NCI-H1105 (cell line): ENCODE measurements at regions not wholly inside any gene's neighbourhood (a gene's known extent, or its start where the extent isn't known, plus 50 kb on each side); places are given as distances from the start of the nearest gene placed in this dataset.
"Not testable (repeated sequence)": the region's sequence is repeated elsewhere in the genome, so short reads cannot be mapped to it uniquely, and the experiment has no call there.

Experiments used
- DNase-seq: peaks from one replicate; lab custom pipeline; 2025; lab: John Stamatoyannopoulos, UW

DNA sequence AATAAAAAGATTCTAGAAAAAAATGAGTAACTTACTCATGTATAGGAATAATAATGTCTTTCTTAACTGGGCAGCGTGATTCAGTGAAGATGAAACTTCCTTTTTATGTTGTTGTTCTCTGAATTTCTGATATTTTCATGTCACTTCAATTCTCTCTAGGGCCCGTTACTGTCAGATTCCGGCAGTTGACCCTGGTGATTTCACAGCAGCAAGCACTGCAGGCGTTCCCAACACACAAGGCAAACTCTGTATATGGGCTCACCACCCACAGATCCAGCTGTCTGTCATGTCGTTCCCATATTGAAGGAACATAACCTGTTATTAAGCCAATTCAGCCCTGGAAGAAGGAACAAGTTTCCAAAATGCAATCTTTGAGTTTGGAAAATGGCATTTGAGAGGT is 288.3 kb upstream of the GALNTL6 start:
- no peak for DNase-seq

DNA sequence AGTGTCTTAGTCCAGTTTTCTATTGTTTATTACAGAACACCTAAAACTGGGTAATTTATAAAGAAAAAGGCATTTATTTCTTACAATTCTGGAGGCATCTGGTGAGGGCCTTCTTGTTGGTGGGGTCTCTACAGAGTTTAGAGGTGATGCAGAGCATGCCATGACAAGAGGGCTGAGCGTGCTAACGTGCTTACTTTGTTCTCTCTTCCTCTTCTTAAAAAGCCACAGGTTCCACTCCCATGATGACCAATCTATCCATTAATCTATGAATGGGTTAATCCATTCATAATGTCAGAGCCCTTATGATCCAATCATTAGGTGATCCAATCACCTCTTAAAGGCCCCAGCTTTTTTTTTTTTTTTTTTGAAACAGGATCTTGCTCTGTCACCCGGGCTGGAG is 291.5 kb upstream of the GALNTL6 start:
- DNase-seq = no peak

DNA sequence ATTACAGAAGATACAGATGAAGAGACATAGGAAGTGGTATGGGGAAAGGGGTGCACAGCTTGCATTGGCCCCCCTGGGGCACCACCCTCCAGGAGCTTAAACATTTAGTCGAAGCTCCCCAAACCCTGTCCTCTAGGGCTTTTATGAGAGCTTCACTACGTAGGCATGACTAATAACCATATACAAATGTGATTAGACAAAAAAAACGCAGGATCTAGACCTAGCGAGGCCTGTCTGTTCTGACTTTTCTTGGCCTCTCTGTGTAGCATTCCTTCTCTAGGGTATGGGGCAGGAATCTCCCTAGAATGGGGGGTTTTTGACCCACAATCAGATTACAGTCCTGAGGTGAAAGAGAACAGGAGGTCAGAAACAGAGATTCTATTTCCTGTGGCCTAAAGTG is 293.7 kb upstream of the GALNTL6 start:
- DNase-seq = no peak

DNA sequence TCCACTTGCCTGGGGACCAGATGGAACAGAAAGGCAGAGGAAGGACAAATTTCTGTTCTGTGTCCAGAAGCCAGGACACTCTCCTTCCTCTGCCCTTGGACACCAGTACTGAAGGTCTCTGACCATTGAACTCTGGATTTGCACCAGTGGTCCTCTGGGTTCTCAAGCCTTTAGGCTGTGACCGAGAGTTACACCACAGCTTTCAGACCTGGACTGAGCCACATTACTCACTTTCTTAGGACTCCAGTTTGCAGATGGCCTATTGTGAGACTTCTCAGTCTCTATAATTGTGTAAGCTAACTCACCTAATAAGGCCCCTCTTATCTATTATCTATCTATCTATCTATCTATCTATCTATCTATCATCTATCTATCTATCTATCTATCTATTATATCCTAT is 295.3 kb upstream of the GALNTL6 start:
- DNase-seq = no peak

DNA sequence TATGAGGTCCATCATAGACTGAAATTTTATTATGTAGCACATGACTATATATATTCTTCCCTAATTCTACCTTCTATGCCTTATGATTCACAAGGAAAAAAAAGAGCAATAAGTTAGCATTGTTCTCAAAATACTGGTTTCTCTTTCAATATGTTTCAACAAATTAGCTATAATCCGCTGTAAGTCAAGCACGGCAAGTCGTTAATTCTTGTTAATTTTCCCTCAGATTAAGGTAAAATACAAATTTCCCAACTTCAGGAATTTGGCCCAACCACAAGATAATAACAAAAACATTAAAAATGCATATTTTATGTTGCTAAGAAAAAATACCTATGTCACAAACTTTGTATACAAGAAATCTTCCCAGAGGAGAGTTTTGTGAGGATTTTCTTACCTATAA is 296.5 kb upstream of the GALNTL6 start:
- no peak for DNase-seq

DNA sequence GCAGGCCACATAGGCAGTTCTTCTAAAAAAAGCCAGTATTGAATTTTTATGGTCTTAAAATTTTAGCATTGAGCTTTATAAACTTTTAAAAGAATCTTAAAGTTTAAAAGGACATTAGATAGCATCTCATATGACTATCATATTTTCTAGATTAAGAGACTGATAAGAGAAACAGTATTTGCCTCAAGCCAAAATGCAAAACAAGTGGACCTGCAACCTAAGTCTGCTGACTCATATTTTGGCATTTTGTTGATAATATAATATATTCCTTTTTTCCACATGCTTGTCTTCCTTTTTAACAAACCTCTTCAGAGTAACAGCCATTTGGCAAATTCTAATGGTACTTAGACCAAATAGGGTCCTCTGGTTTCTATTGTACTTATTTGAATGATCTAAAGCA is 328.5 kb upstream of the GALNTL6 start:
- DNase-seq = no peak

DNA sequence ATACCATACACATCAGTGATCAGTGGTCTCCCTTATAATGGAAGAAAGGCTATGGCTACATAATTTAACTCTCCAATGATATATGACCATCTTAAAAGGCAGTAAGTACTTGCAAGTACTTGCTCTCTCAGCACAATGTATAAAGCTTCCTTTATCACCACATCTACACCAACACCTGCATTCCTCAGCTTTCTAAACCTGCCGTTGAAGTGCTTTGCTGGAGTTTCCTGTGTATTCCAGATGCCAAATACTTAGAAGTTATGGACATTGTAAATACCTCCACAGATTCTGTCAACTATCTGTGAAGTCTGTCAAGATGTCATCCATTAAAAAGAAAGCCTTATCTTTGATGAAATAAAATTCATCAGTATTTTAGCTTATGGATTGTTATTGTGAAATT is 335.0 kb upstream of the GALNTL6 start:
- no peak for DNase-seq

DNA sequence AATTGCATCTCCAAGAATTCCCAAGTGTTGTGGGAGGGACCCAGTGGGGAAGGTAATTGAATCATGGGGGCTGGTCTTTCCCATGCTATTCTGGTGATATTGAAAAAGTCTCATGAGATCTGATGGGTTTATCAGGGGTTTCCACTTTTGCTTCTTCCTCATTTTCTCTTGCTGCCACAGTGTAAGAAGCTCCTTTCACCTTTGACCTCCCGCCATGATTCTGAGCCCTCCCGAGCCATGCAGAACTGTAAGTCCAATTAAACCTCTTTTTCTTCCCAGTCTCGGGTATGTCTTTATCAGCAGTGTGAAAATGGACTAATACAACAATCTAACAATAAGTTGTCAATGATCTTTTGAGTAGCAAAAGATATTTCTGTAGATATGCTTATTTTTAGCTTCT is 338.1 kb upstream of the GALNTL6 start:
- DNase-seq = not testable (repeated sequence)

DNA sequence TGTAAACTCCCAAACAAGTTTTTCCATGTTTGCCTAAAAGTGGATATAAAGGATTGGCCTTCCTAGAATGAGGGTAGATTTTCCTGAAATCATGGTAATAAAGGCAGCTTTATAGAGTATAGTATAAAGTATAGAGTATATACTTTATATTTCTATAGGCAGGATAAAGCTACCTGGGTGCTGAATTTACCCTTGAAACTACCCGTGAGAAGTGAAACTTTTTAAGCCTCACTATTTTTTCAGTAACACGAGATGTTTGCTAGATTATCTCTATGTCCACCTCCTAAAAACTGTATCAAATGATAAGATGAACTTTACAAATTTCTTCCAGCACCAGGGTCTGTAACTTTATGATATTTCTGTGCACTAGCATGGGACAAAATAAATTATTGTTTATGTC is 340.0 kb upstream of the GALNTL6 start:
- no peak for DNase-seq

DNA sequence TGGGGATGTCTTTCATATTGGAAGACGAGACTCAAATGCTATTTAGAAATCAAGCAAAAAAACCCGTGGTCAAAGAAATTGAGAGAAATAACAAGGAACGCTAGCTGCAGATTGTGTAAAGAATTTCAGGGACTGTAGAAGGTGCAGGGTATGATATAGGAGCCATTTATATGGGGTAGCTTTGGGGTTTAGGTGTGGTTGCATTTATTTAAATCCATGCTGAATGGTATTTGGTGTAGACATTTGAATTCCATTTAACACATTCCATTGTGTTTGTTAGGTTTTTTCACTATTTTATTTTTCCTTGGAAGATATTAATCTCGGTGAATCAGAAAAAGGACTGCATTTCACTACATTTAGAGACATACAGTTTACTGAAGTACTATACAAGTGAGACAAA is 341.0 kb upstream of the GALNTL6 start:
- no peak for DNase-seq

DNA sequence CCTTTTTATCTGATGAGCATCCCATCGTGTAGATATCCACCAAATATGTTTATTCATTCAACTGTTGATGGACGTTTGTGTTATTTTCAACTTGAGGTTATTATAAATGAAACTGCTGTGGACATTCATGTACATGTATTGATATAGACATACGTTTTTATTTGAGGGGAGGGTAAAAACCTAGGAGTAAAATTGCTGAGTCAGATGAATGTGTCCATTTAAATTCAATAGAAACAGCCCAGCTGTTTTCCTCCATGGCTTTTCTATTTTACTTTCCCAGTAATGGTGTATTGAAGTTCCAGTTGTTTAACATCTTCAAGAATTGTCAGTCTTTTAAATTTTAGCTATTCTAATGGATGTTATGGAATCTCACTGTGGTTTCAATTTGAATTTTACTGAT is 348.7 kb upstream of the GALNTL6 start:
- no peak for DNase-seq

DNA sequence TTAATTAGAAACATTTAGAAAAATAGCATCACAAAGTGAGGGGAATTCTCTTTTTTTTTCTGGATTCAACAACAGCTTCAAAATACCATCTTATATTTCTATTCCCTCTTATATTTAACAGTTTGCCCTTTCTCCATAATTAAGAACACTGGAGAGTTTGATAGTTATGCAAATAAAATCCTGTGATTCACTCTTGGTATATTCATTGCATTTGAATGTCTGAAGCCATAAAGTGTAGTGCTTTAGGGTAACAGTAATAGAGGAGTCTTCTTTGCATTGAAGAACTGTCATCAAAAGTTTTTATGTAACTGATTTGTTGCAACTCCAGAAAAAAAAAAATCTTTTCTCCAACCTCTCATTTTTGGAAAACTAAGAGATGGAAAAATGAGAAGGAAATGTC is 352.0 kb upstream of the GALNTL6 start:
- no peak for DNase-seq

DNA sequence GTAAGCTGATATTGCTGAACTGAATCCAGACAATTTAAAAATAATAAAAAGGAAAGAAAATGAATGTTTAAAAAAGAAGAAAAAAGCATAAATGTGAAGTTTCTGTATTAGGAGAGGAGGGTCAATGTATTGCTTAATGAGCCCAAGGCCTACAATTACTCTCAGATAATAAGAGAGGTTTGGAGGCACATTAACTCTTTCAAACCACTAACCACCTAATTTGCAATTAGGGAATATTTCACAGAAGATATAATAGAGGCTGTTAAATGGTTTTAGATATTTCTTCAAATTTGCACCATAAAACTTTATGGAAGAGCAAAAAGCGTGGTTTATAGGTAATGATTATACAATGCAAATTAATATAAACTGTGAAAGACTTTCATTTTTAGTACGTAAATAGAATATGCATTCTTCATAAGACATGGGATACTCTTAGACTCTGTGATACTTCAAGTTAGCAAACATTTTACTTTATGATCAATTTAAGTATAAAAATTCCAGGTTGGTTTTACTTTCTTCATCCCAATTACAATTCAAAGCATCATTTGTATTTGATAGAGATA is 364.2 kb upstream of the GALNTL6 start:
- DNase-seq = no peak

DNA sequence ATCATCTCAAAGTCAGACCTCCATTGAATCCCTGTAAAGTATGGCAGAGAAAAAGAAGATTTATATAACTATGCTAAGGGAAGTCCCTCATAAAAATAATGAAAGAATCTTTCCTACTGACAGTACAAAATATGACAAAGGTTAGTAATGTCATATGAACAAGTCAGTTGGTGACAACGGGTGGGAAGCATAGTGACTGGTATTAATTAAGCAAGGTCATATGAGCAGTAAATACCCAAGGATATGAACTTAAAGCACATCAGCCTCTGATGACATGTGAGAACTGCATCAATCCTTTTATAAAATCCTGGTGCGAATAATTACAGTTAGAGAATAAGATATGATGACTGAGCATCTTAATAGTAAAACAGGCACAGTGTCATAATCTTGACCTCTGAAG is 364.8 kb upstream of the GALNTL6 start:
- no peak for DNase-seq

DNA sequence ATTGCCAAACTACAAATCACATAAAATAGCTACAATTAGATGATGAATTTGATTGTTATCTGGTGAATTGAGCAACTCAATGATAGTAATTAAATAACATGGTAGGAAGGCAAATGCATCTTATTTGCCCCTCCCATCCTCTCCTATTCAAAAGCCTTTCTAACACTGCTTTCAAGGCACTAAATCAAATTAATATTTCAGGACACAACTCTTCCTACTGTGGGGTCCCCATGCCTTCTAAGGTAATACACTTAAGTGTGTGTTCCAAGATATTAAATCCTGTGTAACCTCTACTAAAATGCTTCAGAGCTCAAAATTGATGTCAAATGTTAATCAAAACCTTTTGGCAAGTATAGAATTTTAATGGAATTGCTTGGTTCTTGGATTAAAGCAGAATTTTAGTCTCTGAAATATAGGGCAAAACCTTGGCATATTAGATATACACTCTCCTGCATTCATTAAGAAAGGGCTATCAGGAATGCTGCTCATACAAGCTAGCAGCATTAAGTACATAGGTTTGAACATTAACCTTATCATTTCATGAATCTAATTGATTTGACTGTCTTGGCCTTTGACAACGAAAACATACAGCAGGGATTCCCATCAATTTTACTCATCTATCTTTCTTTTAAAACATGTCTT is 371.8 kb upstream of the GALNTL6 start:
- DNase-seq = no peak

DNA sequence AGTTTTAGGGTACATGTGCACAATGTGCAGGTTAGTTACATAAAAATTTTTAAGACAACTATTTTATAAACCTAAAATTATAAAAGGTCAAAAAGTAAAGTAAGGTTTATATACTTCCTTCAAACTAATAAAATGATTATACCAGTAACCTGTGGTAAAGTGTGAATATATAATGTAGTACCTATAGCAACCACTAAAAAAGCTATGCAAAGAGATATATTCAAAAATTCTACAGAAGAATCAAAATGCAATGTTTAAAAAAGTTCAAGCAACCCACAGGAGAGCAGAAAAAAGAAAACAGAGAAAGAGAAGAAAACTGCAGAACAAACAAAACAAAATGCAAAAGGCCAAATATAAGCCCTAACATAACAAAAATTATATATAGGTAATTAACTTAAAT is 379.5 kb upstream of the GALNTL6 start:
- DNase-seq = no peak

DNA sequence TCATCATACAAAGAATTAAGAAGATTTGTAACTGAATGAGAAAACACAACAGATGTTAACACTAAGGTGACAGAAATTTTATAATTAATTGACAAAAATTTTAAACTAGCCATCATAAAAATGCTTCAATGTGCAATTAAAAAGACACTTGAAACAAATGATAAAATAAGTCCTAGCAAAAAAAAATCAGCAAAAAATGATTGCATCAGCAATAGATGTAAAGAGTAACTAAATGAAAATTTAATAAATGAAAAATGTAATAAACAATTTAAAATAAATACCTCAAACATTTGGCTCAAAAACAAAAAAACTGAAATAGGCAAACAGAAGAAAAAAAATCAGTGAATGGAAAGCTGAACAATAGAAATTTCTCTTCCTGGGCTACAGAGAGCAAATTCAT is 380.7 kb upstream of the GALNTL6 start:
- DNase-seq = no peak

DNA sequence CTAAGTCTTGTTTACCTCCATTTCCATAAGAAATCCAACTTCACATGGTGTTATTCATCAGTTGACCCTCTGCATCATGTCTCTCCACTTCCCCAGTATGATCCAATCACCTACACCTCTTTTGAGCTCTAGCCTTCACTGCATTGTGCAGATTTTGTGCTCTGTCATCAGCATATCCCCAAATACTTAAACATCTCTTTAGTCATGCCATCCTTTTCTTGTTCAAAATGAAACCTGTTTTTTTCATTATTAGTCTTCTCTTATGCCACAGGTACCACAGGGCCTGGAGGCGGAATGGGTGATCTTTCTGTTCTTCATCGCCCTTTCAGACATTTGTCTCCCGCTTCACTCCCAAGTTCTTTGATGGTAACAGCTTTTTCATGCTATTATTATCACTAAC is 382.7 kb upstream of the GALNTL6 start:
- DNase-seq = no peak

DNA sequence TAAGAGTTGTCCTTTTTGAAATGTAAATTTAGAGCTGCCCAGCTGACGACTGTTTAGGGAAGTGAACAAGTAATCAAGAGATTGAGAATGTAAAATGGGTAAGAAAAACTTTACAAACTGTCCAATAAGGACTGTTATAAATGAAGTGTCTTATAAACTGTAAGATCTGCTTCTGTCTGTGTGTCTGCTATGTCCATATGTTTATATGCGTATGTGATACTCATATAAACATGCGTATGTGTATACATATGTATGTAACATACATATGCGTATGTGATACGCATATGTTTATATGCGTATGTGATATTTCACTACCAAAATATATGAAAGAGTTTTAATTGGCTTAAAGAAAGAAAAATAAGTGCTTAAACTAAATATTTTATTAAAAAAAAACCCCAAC is 416.0 kb upstream of the GALNTL6 start:
- DNase-seq = no peak

DNA sequence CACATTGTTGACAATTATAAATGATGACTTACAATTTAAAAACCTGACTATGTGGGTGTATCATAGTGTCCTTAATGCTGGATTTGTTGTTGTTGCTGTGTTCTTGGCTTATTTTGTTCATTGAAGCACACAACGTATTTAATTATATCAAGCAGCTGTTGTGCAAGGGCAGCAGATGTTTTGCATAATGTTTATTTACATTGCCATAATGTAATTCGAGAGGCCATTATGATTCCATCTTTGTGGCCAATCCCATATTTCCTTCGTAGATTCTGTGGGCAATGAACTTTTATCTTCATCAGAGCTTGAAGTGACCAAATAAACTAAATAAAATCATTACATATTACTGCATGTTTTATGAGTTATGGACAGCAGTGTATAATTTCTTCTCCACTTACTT is 422.6 kb upstream of the GALNTL6 start:
- peak; percentile 69 for DNase-seq

DNA sequence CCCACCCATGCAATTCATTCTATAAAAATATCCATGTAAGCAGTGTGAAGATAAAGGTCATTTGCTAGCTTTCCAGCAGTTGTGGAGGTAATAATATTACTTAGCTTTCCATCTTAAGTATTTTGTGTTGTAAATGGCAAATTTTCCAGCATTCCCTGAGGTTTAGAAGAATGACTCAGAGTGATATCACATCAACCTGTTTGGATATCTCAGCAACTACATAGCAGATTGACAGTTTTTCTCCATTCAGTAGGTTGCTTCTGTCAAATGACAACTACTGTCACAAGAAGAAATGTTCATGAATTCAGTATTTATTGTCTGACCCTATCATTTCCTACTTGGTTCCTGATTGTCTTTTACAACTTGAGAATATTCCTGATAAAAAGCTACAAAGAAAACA is 434.9 kb upstream of the GALNTL6 start:
- no peak for DNase-seq

DNA sequence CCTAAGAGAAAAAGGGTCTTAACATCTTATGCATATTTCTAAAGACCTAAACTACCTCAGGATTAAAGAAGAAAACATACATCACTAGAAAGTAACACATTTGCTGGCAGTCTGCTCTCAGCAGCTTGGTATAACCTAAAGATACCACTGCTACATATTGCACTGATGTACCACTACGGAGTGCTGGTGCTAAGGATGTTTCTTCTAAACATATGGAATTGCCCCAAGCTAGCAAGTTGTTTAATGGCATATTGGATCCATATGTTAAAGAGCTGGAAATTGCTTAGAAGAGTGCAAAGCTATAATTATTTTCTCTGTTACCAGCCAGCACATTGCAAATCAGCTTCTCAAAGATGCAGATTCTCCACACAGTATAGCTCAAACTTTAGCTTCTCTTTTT is 436.5 kb upstream of the GALNTL6 start:
- DNase-seq = no peak

DNA sequence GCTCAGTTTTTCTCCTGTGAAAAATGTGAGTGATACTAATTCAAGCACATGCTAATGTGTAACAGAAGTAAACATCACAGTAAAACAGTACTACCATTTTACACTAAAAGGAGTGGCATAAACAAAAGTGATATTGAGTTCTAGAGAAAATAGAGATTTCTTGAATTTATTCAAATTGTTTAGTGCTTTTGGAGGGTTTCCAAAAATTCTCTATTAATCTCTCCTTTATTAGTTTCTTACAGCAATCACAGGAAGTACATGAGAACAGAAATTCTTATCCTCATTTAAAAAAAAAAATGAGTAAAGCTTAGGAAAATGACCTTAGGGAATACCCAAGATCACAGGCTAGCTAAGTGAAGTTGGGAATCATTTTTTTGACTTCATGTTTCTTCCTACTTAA is 459.7 kb upstream of the GALNTL6 start:
- DNase-seq = no peak

DNA sequence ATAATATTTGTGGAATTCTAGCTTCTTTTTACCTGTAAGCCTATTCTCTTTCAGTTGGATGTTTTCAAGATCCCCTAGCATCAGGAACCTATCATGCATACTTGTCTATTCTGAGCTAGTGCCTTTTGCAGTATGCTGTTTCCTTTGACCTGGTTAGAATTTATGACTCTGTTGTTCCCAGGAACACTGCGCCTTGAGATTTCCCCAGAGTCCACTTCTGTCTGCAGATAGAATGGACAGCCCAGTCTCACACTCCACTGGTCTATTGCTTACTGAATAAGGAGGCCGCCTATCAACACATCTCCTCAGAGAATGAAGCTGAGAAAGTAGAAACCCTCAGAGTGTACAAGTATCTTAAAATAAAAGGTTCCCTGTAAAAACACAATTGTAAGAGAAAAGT is 465.1 kb upstream of the GALNTL6 start:
- no peak for DNase-seq

DNA sequence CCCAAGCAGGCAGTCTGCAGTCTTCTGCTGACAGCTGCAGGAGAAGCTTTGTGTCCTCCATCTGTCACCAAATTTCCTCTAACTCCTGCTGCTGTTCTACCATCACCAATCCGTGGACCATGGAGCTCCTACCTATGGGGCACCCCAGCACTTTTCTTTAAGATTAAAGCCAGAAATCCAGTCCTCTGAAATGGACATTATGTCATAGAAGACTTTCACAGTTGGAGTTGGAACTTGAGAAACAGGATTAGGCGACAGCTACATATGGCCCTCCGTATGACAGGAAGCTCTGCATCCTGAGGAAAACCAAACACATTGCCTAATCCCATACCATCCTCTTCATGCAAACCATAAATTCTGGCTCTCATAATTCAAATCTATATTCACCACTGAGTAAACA is 470.6 kb upstream of the GALNTL6 start:
- no peak for DNase-seq
